ENCODE measurements at regions not wholly inside any gene's neighbourhood (a gene's known extent, or its start where the extent isn't known, plus 50 kb on each side); places are given as distances from the start of the nearest gene placed in this dataset.
A peak's percentile ranks its signal among the peaks of the same experiment; 100 is the strongest.

GRCh38 chr6:56808871-56809359 lies 146.0 kb upstream of the BEND6 start:
- DNase-seq (ENCODE audit: low read depth), result peak; percentile 31
- TF ChIP-seq CTCF (IDR thresholded peaks at IDR 0.05; ENCODE audit: insufficient read depth, low read depth, low read length), result no peak
- no peak overlapping the region for H3K4me3 ChIP-seq (ENCODE audit: low read depth, low read length)

DNA sequence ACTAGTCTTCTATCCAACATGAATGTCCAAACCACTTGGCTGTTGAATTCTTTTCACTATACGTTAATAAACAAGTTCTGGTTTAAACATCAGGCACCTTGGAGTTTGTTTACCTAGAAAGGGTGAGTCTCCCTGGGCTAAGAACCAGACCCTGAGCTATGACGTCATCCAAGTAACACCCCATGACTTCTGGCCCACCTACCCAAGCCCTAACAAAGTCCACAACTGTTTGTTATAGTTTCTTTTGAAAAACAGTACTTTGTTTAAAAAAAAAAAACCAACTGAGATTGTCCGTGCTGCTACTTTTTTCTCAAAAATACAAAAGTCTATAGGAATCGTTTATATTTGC lies 146.9 kb upstream of the BEND6 start:
- no peak for TF ChIP-seq CTCF (IDR thresholded peaks at IDR 0.05; ENCODE audit: insufficient read depth, low read depth, low read length)
- no peak for DNase-seq (ENCODE audit: low read depth)
- H3K4me3 ChIP-seq (ENCODE audit: low read depth, low read length), result no peak overlapping the region

GRCh38 chr6:56807326-56807988 lies 147.4 kb upstream of the BEND6 start:
- TF ChIP-seq CTCF (IDR thresholded peaks at IDR 0.05; ENCODE audit: insufficient read depth, low read depth, low read length), result no peak
- H3K4me3 ChIP-seq (ENCODE audit: low read depth, low read length), result no peak overlapping the region
- DNase-seq (ENCODE audit: low read depth), result peak; percentile 68

- no peak overlapping the region for H3K4me3 ChIP-seq (ENCODE audit: low read depth, low read length)
- TF ChIP-seq CTCF (IDR thresholded peaks at IDR 0.05; ENCODE audit: insufficient read depth, low read depth, low read length), result no peak
- DNase-seq (ENCODE audit: low read depth), result peak; percentile 34
These were observed 148.5 kb upstream of the BEND6 start for GRCh38 chr6:56806368-56806767.

DNA sequence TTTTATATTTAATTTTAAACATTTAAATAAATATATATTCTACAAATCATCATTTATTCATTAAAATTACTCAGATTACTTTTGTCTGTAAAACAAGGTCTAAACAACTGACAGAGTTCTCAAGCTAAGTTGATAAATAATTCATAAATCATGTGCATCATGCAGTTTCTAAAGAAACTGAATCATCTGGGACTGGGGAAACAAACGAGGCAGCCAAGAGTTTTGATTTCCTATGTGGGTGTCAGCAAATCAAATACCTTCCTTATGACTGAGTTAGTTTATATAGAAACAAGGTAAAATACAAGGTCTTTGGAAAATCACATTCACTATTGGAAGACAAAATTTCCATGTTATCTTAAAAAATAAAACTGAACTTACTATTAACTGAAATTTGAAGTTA lies 149.9 kb upstream of the BEND6 start:
- H3K4me3 ChIP-seq (ENCODE audit: low read depth, low read length), result no peak overlapping the region
- peak; percentile 66 for DNase-seq (ENCODE audit: low read depth)
- TF ChIP-seq CTCF (IDR thresholded peaks at IDR 0.05; ENCODE audit: insufficient read depth, low read depth, low read length), result no peak

- no peak overlapping the region for H3K4me3 ChIP-seq (ENCODE audit: low read depth, low read length)
- TF ChIP-seq CTCF (IDR thresholded peaks at IDR 0.05; ENCODE audit: insufficient read depth, low read depth, low read length), result no peak
- peak; percentile 69 for DNase-seq (ENCODE audit: low read depth)
These were observed 151.3 kb upstream of the BEND6 start for GRCh38 chr6:56803594-56803993.

GRCh38 chr6:56802584-56802983 lies 152.3 kb upstream of the BEND6 start:
- H3K4me3 ChIP-seq (ENCODE audit: low read depth, low read length), result no peak overlapping the region
- peak; percentile 83 for DNase-seq (ENCODE audit: low read depth)

More at GRCh38 chr6:56802584-56802983, 152.3 kb upstream of the BEND6 start:
- TF ChIP-seq CTCF (IDR thresholded peaks at IDR 0.05; ENCODE audit: insufficient read depth, low read depth, low read length), result no peak
